ENCODE measurements at regions not wholly inside any gene's neighbourhood (a gene's known extent, or its start where the extent isn't known, plus 50 kb on each side); places are given as distances from the start of the nearest gene placed in this dataset.

GRCh38 chrX:68950937-68951336, 122.1 kb downstream of the EFNB1 start:
- TF ChIP-seq POLR2A (IDR thresholded peaks at IDR 0.05) (no peak), POLR2AphosphoS5 (IDR thresholded peaks at IDR 0.05) (no peak)
- TF ChIP-seq, protein P1, sequence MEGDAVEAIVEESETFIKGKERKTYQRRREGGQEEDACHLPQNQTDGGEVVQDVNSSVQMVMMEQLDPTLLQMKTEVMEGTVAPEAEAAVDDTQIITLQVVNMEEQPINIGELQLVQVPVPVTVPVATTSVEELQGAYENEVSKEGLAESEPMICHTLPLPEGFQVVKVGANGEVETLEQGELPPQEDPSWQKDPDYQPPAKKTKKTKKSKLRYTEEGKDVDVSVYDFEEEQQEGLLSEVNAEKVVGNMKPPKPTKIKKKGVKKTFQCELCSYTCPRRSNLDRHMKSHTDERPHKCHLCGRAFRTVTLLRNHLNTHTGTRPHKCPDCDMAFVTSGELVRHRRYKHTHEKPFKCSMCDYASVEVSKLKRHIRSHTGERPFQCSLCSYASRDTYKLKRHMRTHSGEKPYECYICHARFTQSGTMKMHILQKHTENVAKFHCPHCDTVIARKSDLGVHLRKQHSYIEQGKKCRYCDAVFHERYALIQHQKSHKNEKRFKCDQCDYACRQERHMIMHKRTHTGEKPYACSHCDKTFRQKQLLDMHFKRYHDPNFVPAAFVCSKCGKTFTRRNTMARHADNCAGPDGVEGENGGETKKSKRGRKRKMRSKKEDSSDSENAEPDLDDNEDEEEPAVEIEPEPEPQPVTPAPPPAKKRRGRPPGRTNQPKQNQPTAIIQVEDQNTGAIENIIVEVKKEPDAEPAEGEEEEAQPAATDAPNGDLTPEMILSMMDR (IDR thresholded peaks at IDR 0.05), result no peak

Measured in sigmoid colon (tissue), 4 donors.